SK-N-SH (cell line): ENCODE measurements at regions not wholly inside any gene's neighbourhood (a gene's known extent, or its start where the extent isn't known, plus 50 kb on each side); places are given as distances from the start of the nearest gene placed in this dataset.

ENCODE experiments used
- CHD2 ChIP-seq: fragments of 150-350 bp; IDR thresholded peaks from 2 replicates; pipeline ENCODE4 v1.6.1; 2018; ENCODE audit warnings: low read length; ENCODE audit not compliant: partially characterized antibody
- CTCF ChIP-seq: fragments of 200-600 bp; sonication (generic); IDR thresholded peaks from 2 replicates; pipeline ENCODE4 v1.6.1; 2017; ENCODE audit warnings: antibody characterized with exemption, mild to moderate bottlenecking, moderate library complexity
- GABPA ChIP-seq: IDR thresholded peaks from 2 replicates; pipeline ENCODE4 v1.4.0; 2012; ENCODE audit warnings: low read depth, mild to moderate bottlenecking
- MAX ChIP-seq: IDR thresholded peaks from 2 replicates; pipeline ENCODE4 v1.4.0; 2012; ENCODE audit warnings: low read depth

- TF ChIP-seq GABPA (no peak), CTCF (no peak), MAX (no peak), CHD2 (no peak)
Observed at GRCh38 chr6:54481091-54481490, 172.8 kb downstream of the TINAG start.
